GM19452 (cell line): ENCODE measurements at regions not wholly inside any gene's neighbourhood (a gene's known extent, or its start where the extent isn't known, plus 50 kb on each side); places are given as distances from the start of the nearest gene placed in this dataset.
"Not testable (repeated sequence)": the region's sequence is repeated elsewhere in the genome, so short reads cannot be mapped to it uniquely, and the experiment has no call there.

Experiments
- ATAC-seq: cut with Tn5 transposase; IDR thresholded peaks from one replicate; pipeline ENCODE4 v1.9.1; 2021; ENCODE audit not compliant: unreplicated experiment

GRCh38 chr12:87196321-87196720 is 832.9 kb downstream of the C12orf50 start:
- ATAC-seq, result no peak

GRCh38 chr12:87194389-87194788 is 834.8 kb downstream of the C12orf50 start:
- not testable (repeated sequence) for ATAC-seq

DNA sequence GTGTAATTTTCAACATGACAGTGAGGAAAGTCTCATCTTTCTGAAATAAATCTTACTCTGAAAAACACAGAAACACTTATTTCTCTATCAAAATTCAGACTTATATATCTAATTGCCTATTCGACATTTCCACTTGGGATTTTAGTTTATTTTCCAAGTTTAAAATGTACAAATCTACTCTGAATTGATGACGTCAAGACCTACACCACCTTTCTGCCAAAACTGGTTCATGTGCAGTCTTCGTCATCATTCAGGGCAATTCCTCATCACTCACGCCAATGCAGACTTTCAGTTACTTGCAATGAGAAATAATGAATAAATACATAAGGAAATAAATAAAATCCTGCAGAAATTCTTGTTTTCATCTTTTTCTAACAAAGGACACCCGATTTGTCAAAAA is 843.8 kb downstream of the C12orf50 start:
- no peak for ATAC-seq

GRCh38 chr12:87182696-87183233 is 846.4 kb downstream of the C12orf50 start:
- ATAC-seq, result no peak

DNA sequence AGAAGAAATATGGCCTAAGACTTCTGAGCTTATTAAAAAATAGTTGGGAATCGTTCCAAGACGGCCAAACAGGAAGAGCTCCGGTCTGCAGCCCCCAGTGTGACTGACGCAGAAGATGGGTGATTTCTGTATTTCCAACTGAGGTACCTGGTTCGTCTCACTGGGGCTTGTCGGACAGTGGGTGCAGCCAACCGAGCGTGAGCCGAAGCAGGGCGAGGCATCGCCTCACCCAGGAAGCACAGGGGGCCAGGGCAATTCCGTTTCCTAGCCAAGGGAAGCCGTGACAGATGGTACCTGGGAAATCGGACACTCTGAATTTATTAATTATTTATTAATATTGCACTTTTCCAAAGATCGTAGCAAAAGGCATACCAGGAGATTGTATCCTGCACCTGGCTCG is 857.8 kb downstream of the C12orf50 start:
- no peak for ATAC-seq

- ATAC-seq, result no peak
Observed at GRCh38 chr12:87169010-87169409, 860.2 kb downstream of the C12orf50 start.

DNA sequence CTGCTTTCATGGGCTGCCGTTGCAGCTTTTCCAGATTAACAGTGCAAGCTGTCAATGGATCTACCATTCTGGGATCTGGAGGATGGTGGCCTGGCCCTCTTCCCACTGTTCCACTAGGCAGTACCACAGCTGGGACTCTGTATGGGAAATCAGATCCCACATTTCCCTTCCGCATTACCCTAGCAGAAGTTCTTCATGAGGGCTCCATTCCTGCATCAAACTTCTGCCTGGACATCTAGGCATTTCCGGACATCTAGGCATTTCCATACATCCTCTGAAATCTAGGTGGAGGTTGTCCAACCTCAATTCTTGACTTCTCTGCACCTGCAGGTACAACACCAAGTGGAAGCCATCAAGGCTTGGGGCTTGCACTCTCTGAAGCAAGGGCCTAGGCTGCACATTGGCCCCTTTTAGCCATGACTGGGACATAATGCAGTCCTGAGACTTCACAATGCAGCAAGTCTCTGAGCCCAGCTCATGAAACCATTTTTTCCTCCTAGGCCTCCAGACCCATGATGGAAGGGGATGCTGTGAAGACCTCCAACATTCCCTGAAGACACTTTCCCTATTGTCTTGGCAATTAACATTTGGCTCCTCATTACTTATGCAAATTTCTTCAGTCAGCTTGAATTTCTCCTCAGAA is 863.3 kb downstream of the C12orf50 start:
- no peak for ATAC-seq

DNA sequence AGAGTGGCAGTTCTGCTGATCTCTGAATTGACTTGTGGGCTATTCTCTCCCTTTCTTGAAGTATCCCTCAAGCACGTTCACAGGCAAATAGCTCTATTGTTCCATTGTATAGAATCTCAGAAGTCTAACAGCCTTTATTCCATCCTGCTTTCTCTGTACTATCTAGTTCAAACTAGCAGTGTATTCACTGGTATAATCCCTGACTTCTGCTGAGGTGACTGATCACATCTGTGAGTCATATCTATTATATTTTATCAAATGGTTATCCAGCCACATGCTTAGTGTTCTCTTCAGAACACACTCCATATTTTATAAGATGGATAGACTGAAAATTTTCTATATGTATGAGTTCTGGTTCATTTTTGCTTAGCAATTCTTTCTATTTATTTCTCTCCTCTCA is 866.1 kb downstream of the C12orf50 start:
- no peak for ATAC-seq

GRCh38 chr12:87160848-87161601 is 868.2 kb downstream of the C12orf50 start:
- ATAC-seq, result no peak

GRCh38 chr12:87157791-87158190 is 871.4 kb downstream of the C12orf50 start:
- ATAC-seq, result no peak

- no peak for ATAC-seq
Observed at GRCh38 chr12:87155621-87156020, 873.6 kb downstream of the C12orf50 start.

GRCh38 chr12:87152841-87153528 is 876.2 kb downstream of the C12orf50 start:
- ATAC-seq, result no peak

- no peak for ATAC-seq
Observed at GRCh38 chr12:87152075-87152474, 877.1 kb downstream of the C12orf50 start.

DNA sequence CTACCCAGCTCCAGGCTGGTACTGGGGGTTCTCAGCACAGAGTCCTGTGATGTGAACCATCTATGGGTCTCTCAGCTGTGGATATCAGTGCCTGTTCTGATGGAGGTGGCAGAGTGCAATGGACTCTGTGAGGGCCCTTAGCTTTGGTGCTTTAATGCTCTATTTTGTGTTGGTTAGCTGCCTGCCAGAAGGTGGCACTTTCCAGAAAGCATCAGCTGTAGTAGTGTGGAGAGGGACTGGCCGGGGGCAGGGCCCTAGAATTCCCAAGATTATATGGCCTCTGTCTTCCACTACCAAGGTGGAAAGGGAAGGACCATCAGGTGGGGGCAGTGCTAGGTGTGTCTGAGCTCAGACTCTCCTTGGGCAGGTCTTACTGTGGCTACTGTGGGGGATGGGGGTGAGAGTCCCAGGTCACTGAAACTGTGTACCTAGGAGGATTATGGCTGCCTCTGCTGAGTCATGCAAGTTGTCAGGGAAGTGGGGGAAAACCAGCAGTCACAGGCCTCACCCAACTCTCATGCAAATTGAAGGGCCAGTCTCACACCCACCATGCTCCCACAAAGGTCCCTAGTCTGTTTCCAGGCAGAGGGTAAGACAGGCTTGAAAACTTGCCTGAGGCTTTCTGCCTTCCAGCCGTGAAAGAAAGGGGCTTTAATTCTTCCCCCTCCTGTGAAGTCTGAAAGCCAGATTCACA is 878.1 kb downstream of the C12orf50 start:
- ATAC-seq, result peak; percentile 76

DNA sequence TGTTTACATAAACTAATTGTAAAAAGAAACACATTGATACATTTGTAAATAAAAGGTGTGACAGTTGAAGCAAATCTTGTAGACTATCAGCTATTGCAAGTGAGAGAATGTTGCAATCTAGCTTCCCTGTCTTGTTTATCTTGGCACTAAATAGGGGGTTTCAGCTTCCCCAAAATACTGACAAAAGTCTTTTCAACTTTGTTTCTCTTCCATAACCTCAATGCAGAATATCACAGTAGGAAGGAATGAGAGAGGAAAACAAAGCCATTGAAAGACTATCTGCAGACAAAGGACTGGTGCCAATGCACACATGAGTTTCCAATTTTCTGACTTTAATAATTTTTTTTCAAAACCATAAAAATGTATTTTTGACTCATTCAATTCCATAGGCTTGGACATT is 886.2 kb upstream of the MGAT4C start:
- no peak for ATAC-seq

- ATAC-seq, result no peak
Observed at GRCh38 chr12:87141091-87141490, 884.9 kb upstream of the MGAT4C start.

DNA sequence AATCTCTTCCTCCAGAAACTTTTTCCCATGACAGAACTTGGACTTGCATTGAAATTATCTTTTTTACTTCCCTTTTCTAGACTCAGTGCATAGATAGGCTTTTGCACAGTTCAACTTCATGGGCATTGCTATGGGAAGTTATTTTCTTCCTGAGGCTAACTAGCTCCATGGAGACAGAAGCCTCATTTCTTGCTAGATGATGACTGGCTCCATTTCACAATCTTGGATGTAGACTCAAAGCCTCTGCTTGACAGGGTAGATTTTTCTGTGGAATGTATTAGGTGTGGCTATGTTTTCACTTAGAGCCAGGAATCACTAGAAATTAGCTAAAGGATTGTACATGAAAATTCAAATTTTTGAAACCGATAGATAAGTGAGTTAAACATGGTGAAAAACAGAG is 884.1 kb upstream of the MGAT4C start:
- no peak for ATAC-seq

- no peak for ATAC-seq
Observed at GRCh38 chr12:87137220-87137619, 881.0 kb upstream of the MGAT4C start.

DNA sequence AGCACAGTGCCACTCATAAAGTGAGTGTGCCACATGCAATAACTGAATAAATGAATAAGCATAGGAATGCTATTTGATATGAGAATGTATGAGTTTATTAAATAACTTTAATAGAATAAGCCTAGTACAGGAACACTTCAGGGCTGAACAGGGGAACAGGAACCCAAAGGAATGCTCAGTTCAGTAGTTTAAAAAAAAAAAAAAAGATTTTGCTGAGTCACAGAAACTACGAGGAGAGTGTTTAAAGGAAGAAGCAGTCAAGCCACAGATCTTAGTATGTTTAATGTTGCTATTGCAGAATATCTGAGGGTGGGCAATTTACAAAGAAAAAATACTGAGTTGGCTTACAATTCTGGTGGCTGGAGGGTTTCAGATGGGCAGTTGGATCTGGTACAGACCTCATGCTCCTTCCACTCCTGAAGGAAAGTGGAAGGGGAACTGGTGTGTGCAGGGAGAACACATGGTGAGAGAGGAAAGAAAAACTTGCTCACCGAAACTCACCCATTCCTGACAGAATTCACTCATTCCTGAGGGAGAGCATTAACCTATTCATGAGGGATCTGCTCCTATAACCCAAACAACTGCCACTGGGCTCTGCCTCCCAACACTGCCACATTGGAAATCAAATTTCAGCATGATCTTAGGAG is 880.3 kb upstream of the MGAT4C start:
- ATAC-seq, result no peak

DNA sequence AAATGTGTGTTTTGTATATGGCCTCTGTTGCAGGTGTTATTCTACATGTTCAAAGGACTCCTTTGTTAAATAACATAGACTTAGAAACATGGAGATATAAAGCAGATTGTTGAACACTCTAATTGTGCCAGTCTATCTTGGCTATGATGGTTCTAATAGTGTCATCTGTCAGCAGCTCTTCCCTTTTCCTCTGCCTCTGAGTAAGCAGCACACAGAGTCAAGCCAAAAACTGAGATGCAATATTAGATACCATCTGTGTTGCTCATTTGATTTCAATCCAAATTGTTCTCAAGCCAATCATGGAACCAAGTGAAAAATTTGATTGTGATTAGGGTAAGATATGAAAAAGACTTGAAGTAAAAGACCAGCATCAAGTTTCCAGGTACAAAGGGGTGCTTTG is 871.1 kb upstream of the MGAT4C start:
- no peak for ATAC-seq

DNA sequence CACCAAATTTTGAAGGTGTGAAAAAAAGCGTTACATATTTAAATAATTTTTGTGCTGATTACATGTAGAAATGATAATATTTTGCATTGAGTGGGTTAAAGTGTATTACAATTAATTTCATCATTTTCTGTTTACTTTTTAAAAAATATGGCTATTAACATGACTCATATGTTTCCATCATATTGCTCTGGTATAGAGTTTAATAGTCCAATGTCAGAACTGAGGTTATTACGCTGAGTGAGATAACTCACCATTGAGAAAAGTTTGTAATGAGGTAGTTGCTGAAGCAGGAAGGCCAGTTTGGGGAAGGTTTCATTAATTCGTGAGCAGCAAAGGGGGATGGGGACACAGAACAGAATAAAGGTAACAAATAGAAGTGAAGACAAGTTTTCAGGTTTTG is 865.7 kb upstream of the MGAT4C start:
- ATAC-seq, result no peak
